ENCODE measurements at regions not wholly inside any gene's neighbourhood (a gene's known extent, or its start where the extent isn't known, plus 50 kb on each side); places are given as distances from the start of the nearest gene placed in this dataset.

GRCh38 chr14:42792166-42792565 is 1185.5 kb downstream of the LRFN5 start:
- no peaks in the 10 kb centered on the region for H3K27me3 ChIP-seq (replicated peaks; ENCODE audit: control insufficient read depth, insufficient read depth, low read length)
- H3K4me3 ChIP-seq (replicated peaks; ENCODE audit: low read depth, low read length), result no peak overlapping the region
- DNase-seq (ENCODE audit: extremely low read depth, insufficient read length), result no peak
- H3K36me3 ChIP-seq (ENCODE audit: control insufficient read depth, insufficient read depth, low read length), result no peaks in the 10 kb centered on the region
- no peak for TF ChIP-seq CTCF (IDR thresholded peaks at IDR 0.05; ENCODE audit: insufficient read depth, low read length, poor library complexity, severe bottlenecking)

- Histone ChIP-seq H3K36me3 (ENCODE audit: control insufficient read depth, insufficient read depth, low read length) (no peaks in the 10 kb centered on the region), H3K4me3 (replicated peaks; ENCODE audit: low read depth, low read length) (no peak overlapping the region), H3K27me3 (replicated peaks; ENCODE audit: control insufficient read depth, insufficient read depth, low read length) (no peaks in the 10 kb centered on the region)
- TF ChIP-seq CTCF (IDR thresholded peaks at IDR 0.05; ENCODE audit: insufficient read depth, low read length, poor library complexity, severe bottlenecking), result no peak
- DNase-seq (ENCODE audit: extremely low read depth, insufficient read length), result no peak
Observed at GRCh38 chr14:42782754-42783153, 1176.1 kb downstream of the LRFN5 start.

GRCh38 chr14:42778984-42779383 is 1172.3 kb downstream of the LRFN5 start:
- no peak for DNase-seq (ENCODE audit: extremely low read depth, insufficient read length)

GRCh38 chr14:42750771-42751170 is 1144.1 kb downstream of the LRFN5 start:
- TF ChIP-seq CTCF (IDR thresholded peaks at IDR 0.05; ENCODE audit: insufficient read depth, low read length, poor library complexity, severe bottlenecking), result no peak
- no peak for DNase-seq (ENCODE audit: extremely low read depth, insufficient read length)
- Histone ChIP-seq H3K27me3 (replicated peaks; ENCODE audit: control insufficient read depth, insufficient read depth, low read length) (no peaks in the 10 kb centered on the region), H3K36me3 (ENCODE audit: control insufficient read depth, insufficient read depth, low read length) (no peaks in the 10 kb centered on the region), H3K4me3 (replicated peaks; ENCODE audit: low read depth, low read length) (no peak overlapping the region)

More at GRCh38 chr14:42778984-42779383, 1172.3 kb downstream of the LRFN5 start:
- no peak overlapping the region for H3K4me3 ChIP-seq (replicated peaks; ENCODE audit: low read depth, low read length)
- H3K27me3 ChIP-seq (replicated peaks; ENCODE audit: control insufficient read depth, insufficient read depth, low read length), result no peaks in the 10 kb centered on the region
- no peak for TF ChIP-seq CTCF (IDR thresholded peaks at IDR 0.05; ENCODE audit: insufficient read depth, low read length, poor library complexity, severe bottlenecking)
- no peaks in the 10 kb centered on the region for H3K36me3 ChIP-seq (ENCODE audit: control insufficient read depth, insufficient read depth, low read length)

GRCh38 chr14:42742084-42742483 is 1135.4 kb downstream of the LRFN5 start:
- TF ChIP-seq CTCF (IDR thresholded peaks at IDR 0.05; ENCODE audit: insufficient read depth, low read length, poor library complexity, severe bottlenecking), result no peak
- no peaks in the 10 kb centered on the region for H3K27me3 ChIP-seq (replicated peaks; ENCODE audit: control insufficient read depth, insufficient read depth, low read length)
- H3K36me3 ChIP-seq (ENCODE audit: control insufficient read depth, insufficient read depth, low read length), result no peaks in the 10 kb centered on the region
- no peak overlapping the region for H3K4me3 ChIP-seq (replicated peaks; ENCODE audit: low read depth, low read length)
- DNase-seq (ENCODE audit: extremely low read depth, insufficient read length), result no peak

GRCh38 chr14:42736408-42736807 is 1129.7 kb downstream of the LRFN5 start:
- no peak for TF ChIP-seq CTCF (IDR thresholded peaks at IDR 0.05; ENCODE audit: insufficient read depth, low read length, poor library complexity, severe bottlenecking)
- no peaks in the 10 kb centered on the region for H3K36me3 ChIP-seq (ENCODE audit: control insufficient read depth, insufficient read depth, low read length)
- no peak for DNase-seq (ENCODE audit: extremely low read depth, insufficient read length)
- no peaks in the 10 kb centered on the region for H3K27me3 ChIP-seq (replicated peaks; ENCODE audit: control insufficient read depth, insufficient read depth, low read length)
- H3K4me3 ChIP-seq (replicated peaks; ENCODE audit: low read depth, low read length), result no peak overlapping the region

Data from GM06990 (cell line).